Thoracic aorta (tissue), 2 donors: ENCODE measurements at regions not wholly inside any gene's neighbourhood (a gene's known extent, or its start where the extent isn't known, plus 50 kb on each side); places are given as distances from the start of the nearest gene placed in this dataset.

Experiments used
- ATAC-seq: fragments of 150-250 bp; one replicate; pipeline ENCODE4 v1.8.0; 2017; ENCODE audit warnings: low read depth; ENCODE audit not compliant: insufficient number of reproducible peaks, low FRiP score
- DNase-seq: peaks from one replicate; pipeline ENCODE4 v3.0.0-alpha.2; 2020; ENCODE audit warnings: low spot score
- H3K27ac ChIP-seq, 2 donors: fragments of 200-600 bp; sonication (generic); 1 replicate in 1 of 2; 2 replicates in 1 of 2; pipeline ENCODE4 v1.5.1; 2016; ENCODE audit warnings: mild to moderate bottlenecking in 2 of 2, moderate library complexity in 2 of 2
- H3K27me3 ChIP-seq: fragments of 200-600 bp; sonication (generic); replicated peaks from 2 replicates; pipeline ENCODE4 v1.6.0; 2016; ENCODE audit warnings: mild to moderate bottlenecking; ENCODE audit not compliant: insufficient read depth
- H3K36me3 ChIP-seq: fragments of 200-600 bp; sonication (generic); one replicate; pipeline ENCODE4 v1.5.1; 2016
- H3K4me1 ChIP-seq, 2 donors: fragments of 200-600 bp; sonication (generic); 1 replicate in 1 of 2; 2 replicates in 1 of 2; pipeline versions ENCODE4 v1.5.1 to v1.6.0; 2016; ENCODE audit warnings: low read depth in 2 of 2, mild to moderate bottlenecking in 1 of 2; ENCODE audit not compliant: control insufficient read depth in 1 of 2
- H3K4me3 ChIP-seq: fragments of 200-600 bp; sonication (generic); 2 replicates; pipeline ENCODE4 v1.5.1; 2016; ENCODE audit warnings: mild to moderate bottlenecking
- H3K9me3 ChIP-seq: fragments of 200-600 bp; sonication (generic); 2 replicates; pipeline ENCODE4 v1.5.1; 2016
- CTCF ChIP-seq: fragments of 200-600 bp; sonication (generic); IDR thresholded peaks from one replicate; pipeline ENCODE4 v1.5.1; 2019; ENCODE audit warnings: antibody characterized with exemption

GRCh38 chr2:136653861-136654260 lies 111.5 kb upstream of the THSD7B start:
- peak; percentile 92 for ATAC-seq
- Histone ChIP-seq H3K36me3 (no peaks in the 10 kb centered on the region), H3K27ac (peak overlapping the region; percentile 80 to 84), H3K27me3 (no peaks in the 10 kb centered on the region), H3K4me3 (peak overlapping the region; percentile 27), H3K9me3 (no peaks in the 10 kb centered on the region), H3K4me1 (peaks cover 19 to 48% of the 10 kb centered on the region in 2 donors)
- DNase-seq, result peak; percentile 74
- TF ChIP-seq CTCF, result no peak

- Histone ChIP-seq H3K27ac (peak overlapping the region; percentile 30 to 42), H3K4me3 (no peak overlapping the region), H3K9me3 (no peaks in the 10 kb centered on the region), H3K27me3 (no peaks in the 10 kb centered on the region), H3K4me1 (peaks cover 19 to 48% of the 10 kb centered on the region in 2 donors), H3K36me3 (no peaks in the 10 kb centered on the region)
- DNase-seq, result no peak
- ATAC-seq, result peak; percentile 24
- no peak for TF ChIP-seq CTCF
These were observed 113.8 kb upstream of the THSD7B start for GRCh38 chr2:136651456-136652010.

GRCh38 chr2:136647039-136647438 lies 118.3 kb upstream of the THSD7B start:
- peaks cover 16 to 34% of the 10 kb centered on the region in 2 donors for H3K4me1 ChIP-seq
- H3K4me3 ChIP-seq, result no peak overlapping the region
- no peaks in the 10 kb centered on the region for H3K27me3 ChIP-seq
- no peak for DNase-seq
- H3K27ac ChIP-seq, result no peak overlapping the region
- TF ChIP-seq CTCF, result no peak
- H3K36me3 ChIP-seq, result no peaks in the 10 kb centered on the region
- ATAC-seq, result no peak
- no peaks in the 10 kb centered on the region for H3K9me3 ChIP-seq

- Histone ChIP-seq H3K4me3 (no peak overlapping the region), H3K9me3 (no peaks in the 10 kb centered on the region), H3K36me3 (no peaks in the 10 kb centered on the region), H3K4me1 (peaks cover 9 to 24% of the 10 kb centered on the region in 2 donors), H3K27ac (no peak overlapping the region), H3K27me3 (no peaks in the 10 kb centered on the region)
- no peak for DNase-seq
- no peak for TF ChIP-seq CTCF
- ATAC-seq, result no peak
These were observed 120.0 kb upstream of the THSD7B start for GRCh38 chr2:136645236-136645828.

- Histone ChIP-seq H3K27ac (no peak overlapping the region), H3K27me3 (no peaks in the 10 kb centered on the region), H3K4me3 (no peak overlapping the region), H3K9me3 (no peaks in the 10 kb centered on the region), H3K4me1 (peaks cover 14 to 23% of the 10 kb centered on the region in 2 donors), H3K36me3 (no peaks in the 10 kb centered on the region)
- no peak for DNase-seq
- TF ChIP-seq CTCF, result no peak
- no peak for ATAC-seq
These were observed 125.7 kb upstream of the THSD7B start for GRCh38 chr2:136639651-136640050.
